Liver (tissue), 8 donors: ENCODE measurements at regions not wholly inside any gene's neighbourhood (a gene's known extent, or its start where the extent isn't known, plus 50 kb on each side); places are given as distances from the start of the nearest gene placed in this dataset.

Source experiments
- DNase-seq: peaks from one replicate; pipeline ENCODE4 v3.0.0-alpha.2; 2017; ENCODE audit warnings: low spot score
- H3K27ac ChIP-seq, 2 donors: one replicate each; pipeline ENCODE4 v1.7.0; 2013; ENCODE audit warnings: inconsistent platforms in 2 of 2, low read length in 2 of 2, control low read depth in 1 of 2, low read depth in 1 of 2, mild to moderate bottlenecking in 1 of 2
- H3K27me3 ChIP-seq, 4 donors: one replicate each; pipeline versions ENCODE4 v1.6.1 to v1.7.0; 2013; ENCODE audit warnings: low read length in 3 of 4, inconsistent platforms in 1 of 4, mild to moderate bottlenecking in 1 of 4, moderate library complexity in 1 of 4; ENCODE audit not compliant: control insufficient read depth in 4 of 4, insufficient read depth in 4 of 4
- H3K36me3 ChIP-seq, 4 donors: one replicate each; pipeline versions ENCODE4 v1.6.1 to v1.7.0; 2013; ENCODE audit warnings: low read length in 3 of 4, mild to moderate bottlenecking in 3 of 4, low read depth in 1 of 4, moderate library complexity in 1 of 4; ENCODE audit not compliant: control insufficient read depth in 4 of 4, insufficient read depth in 3 of 4
- H3K4me1 ChIP-seq, 4 donors: one replicate each; pipeline versions ENCODE4 v1.6.1 to v1.7.0; 2013; ENCODE audit warnings: low read length in 3 of 4, mild to moderate bottlenecking in 3 of 4, moderate library complexity in 1 of 4; ENCODE audit not compliant: control insufficient read depth in 4 of 4, insufficient read depth in 4 of 4
- H3K4me3 ChIP-seq, 3 donors: one replicate each; pipeline versions ENCODE4 v1.6.1 to v1.7.0; 2013; ENCODE audit warnings: low read length in 3 of 3, control low read depth in 1 of 3, low read depth in 1 of 3, mild to moderate bottlenecking in 1 of 3
- H3K9ac ChIP-seq, 2 donors: one replicate each; pipeline ENCODE4 v1.7.0; 2013; ENCODE audit warnings: low read length in 2 of 2, mild to moderate bottlenecking in 2 of 2, moderate library complexity in 2 of 2, control low read depth in 1 of 2, low read depth in 1 of 2
- H3K9me3 ChIP-seq, 4 donors: one replicate each; pipeline versions ENCODE4 v1.6.1 to v1.7.0; 2013; ENCODE audit warnings: low read length in 3 of 4; ENCODE audit not compliant: control insufficient read depth in 4 of 4
- EGR1 ChIP-seq, 2 donors: IDR thresholded peaks; 2 replicates each; pipeline ENCODE4 v1.6.1; 2016 to 2018; ENCODE audit warnings: antibody characterized with exemption in 2 of 2, low read depth in 2 of 2
- FOXA1 ChIP-seq: IDR thresholded peaks from 2 replicates; pipeline ENCODE4 v1.6.1; 2016; ENCODE audit warnings: antibody characterized with exemption
- GABPA ChIP-seq, 2 donors: IDR thresholded peaks in 1 of 2; conservative IDR thresholded peaks in 1 of 2; 2 replicates each; pipeline ENCODE4 v1.6.1; 2016; ENCODE audit warnings: antibody characterized with exemption in 2 of 2, mild to moderate bottlenecking in 1 of 2, moderate library complexity in 1 of 2
- HNF4A ChIP-seq, 2 donors: conservative IDR thresholded peaks; 2 replicates each; pipeline ENCODE4 v1.6.1; 2016; ENCODE audit warnings: antibody characterized with exemption in 2 of 2, mild to moderate bottlenecking in 2 of 2
- HNF4G ChIP-seq: IDR thresholded peaks from 2 replicates; pipeline ENCODE4 v1.6.1; 2016; ENCODE audit warnings: antibody characterized with exemption
- JUND ChIP-seq, 2 donors: IDR thresholded peaks; 2 replicates each; pipeline ENCODE4 v1.6.1; 2016; ENCODE audit warnings: antibody characterized with exemption in 2 of 2
- NR2F2 ChIP-seq: IDR thresholded peaks from 2 replicates; pipeline ENCODE4 v1.6.1; 2016; ENCODE audit warnings: antibody characterized with exemption
- RAD21 ChIP-seq, 2 donors: IDR thresholded peaks; 2 replicates each; pipeline ENCODE4 v1.6.1; 2016; ENCODE audit warnings: antibody characterized with exemption in 2 of 2, mild to moderate bottlenecking in 2 of 2
- SP1 ChIP-seq: IDR thresholded peaks from 2 replicates; pipeline ENCODE4 v1.6.1; 2018; ENCODE audit warnings: antibody characterized with exemption, mild to moderate bottlenecking
- TAF1 ChIP-seq: conservative IDR thresholded peaks from 2 replicates; pipeline ENCODE4 v1.6.1; 2016; ENCODE audit warnings: antibody characterized with exemption, mild to moderate bottlenecking
- YY1 ChIP-seq: IDR thresholded peaks from 2 replicates; pipeline ENCODE4 v1.6.1; 2016; ENCODE audit warnings: antibody characterized with exemption, mild to moderate bottlenecking
- WGBS: extraction: QIAGEN DNeasy Blood & Tissue Kit; methylation state at CpG from one replicate; pipeline ENCODE4 v1.1.7; 2013; 5-methylcytosine and 5-hydroxymethylcytosine counted together
- TF ChIP-seq, protein P1 (sequence below): IDR thresholded peaks from 2 replicates; pipeline ENCODE4 v1.6.1; 2016; ENCODE audit warnings: antibody characterized with exemption
- TF ChIP-seq, protein P2 (sequence below): IDR thresholded peaks from 2 replicates; pipeline ENCODE4 v1.6.1; 2016; ENCODE audit warnings: antibody characterized with exemption
- TF ChIP-seq, protein P3 (sequence below): IDR thresholded peaks from 2 replicates; pipeline ENCODE4 v1.6.1; 2016; ENCODE audit warnings: antibody characterized with exemption, mild to moderate bottlenecking
- TF ChIP-seq, protein P4 (sequence below): fragments of 150-350 bp; IDR thresholded peaks from 2 replicates; pipeline ENCODE4 v1.5.1; 2017; ENCODE audit warnings: improper control_type of control experiment, low read depth, low read length; ENCODE audit not compliant: missing input control
- TF ChIP-seq, protein P5 (sequence below): IDR thresholded peaks from 2 replicates; pipeline ENCODE4 v1.6.1; 2016; ENCODE audit warnings: antibody characterized with exemption
- donor health status: healthy.
- donor health status: healthy.
- donor health status: healthy.
- donor health status: healthy.
- donor health status: healthy.

DNA sequence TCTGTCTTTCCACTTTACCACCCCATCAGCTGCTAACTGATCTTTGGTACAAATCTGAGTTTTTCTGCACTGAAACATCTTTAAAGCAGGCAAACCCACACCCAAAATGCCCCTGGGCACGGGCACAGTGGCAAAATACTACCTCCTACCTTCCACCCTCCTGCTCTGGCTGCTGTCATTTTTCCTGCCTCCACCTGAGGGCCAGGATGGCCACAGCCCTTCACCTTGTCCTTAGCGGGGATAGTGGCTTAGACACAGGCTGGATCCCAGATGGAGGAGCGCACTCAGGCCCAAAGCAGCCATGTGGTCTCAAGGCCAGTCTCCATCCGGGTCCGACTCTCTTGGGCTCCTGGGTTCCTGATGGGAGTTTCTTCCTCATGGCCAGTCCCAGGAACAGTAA lies 98.3 kb downstream of the HIF1AN start:
- WGBS, result 72% methylated on average over 5 of the region's 5 CpGs
- no peak overlapping the region for H3K9ac ChIP-seq
- H3K27ac ChIP-seq, result no peak overlapping the region
- peaks cover 0 to 6% (median 2%) of the 10 kb centered on the region in 4 donors for H3K27me3 ChIP-seq
- TF ChIP-seq JUND (IDR thresholded peaks at IDR 0.05), result no peak
- no peak for TF ChIP-seq RAD21 (IDR thresholded peaks at IDR 0.05)
- TF ChIP-seq FOXA1, result no peak
- no peak for TF ChIP-seq TAF1
- TF ChIP-seq SP1, result no peak
- TF ChIP-seq, protein P1, sequence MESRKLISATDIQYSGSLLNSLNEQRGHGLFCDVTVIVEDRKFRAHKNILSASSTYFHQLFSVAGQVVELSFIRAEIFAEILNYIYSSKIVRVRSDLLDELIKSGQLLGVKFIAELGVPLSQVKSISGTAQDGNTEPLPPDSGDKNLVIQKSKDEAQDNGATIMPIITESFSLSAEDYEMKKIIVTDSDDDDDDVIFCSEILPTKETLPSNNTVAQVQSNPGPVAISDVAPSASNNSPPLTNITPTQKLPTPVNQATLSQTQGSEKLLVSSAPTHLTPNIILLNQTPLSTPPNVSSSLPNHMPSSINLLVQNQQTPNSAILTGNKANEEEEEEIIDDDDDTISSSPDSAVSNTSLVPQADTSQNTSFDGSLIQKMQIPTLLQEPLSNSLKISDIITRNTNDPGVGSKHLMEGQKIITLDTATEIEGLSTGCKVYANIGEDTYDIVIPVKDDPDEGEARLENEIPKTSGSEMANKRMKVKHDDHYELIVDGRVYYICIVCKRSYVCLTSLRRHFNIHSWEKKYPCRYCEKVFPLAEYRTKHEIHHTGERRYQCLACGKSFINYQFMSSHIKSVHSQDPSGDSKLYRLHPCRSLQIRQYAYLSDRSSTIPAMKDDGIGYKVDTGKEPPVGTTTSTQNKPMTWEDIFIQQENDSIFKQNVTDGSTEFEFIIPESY, result no peak
- TF ChIP-seq, protein P2, sequence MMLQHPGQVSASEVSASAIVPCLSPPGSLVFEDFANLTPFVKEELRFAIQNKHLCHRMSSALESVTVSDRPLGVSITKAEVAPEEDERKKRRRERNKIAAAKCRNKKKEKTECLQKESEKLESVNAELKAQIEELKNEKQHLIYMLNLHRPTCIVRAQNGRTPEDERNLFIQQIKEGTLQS, result no peak
- TF ChIP-seq, protein P3, sequence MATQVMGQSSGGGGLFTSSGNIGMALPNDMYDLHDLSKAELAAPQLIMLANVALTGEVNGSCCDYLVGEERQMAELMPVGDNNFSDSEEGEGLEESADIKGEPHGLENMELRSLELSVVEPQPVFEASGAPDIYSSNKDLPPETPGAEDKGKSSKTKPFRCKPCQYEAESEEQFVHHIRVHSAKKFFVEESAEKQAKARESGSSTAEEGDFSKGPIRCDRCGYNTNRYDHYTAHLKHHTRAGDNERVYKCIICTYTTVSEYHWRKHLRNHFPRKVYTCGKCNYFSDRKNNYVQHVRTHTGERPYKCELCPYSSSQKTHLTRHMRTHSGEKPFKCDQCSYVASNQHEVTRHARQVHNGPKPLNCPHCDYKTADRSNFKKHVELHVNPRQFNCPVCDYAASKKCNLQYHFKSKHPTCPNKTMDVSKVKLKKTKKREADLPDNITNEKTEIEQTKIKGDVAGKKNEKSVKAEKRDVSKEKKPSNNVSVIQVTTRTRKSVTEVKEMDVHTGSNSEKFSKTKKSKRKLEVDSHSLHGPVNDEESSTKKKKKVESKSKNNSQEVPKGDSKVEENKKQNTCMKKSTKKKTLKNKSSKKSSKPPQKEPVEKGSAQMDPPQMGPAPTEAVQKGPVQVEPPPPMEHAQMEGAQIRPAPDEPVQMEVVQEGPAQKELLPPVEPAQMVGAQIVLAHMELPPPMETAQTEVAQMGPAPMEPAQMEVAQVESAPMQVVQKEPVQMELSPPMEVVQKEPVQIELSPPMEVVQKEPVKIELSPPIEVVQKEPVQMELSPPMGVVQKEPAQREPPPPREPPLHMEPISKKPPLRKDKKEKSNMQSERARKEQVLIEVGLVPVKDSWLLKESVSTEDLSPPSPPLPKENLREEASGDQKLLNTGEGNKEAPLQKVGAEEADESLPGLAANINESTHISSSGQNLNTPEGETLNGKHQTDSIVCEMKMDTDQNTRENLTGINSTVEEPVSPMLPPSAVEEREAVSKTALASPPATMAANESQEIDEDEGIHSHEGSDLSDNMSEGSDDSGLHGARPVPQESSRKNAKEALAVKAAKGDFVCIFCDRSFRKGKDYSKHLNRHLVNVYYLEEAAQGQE, result no peak
- no peak for TF ChIP-seq NR2F2
- no peak for TF ChIP-seq HNF4G
- TF ChIP-seq, protein P4, sequence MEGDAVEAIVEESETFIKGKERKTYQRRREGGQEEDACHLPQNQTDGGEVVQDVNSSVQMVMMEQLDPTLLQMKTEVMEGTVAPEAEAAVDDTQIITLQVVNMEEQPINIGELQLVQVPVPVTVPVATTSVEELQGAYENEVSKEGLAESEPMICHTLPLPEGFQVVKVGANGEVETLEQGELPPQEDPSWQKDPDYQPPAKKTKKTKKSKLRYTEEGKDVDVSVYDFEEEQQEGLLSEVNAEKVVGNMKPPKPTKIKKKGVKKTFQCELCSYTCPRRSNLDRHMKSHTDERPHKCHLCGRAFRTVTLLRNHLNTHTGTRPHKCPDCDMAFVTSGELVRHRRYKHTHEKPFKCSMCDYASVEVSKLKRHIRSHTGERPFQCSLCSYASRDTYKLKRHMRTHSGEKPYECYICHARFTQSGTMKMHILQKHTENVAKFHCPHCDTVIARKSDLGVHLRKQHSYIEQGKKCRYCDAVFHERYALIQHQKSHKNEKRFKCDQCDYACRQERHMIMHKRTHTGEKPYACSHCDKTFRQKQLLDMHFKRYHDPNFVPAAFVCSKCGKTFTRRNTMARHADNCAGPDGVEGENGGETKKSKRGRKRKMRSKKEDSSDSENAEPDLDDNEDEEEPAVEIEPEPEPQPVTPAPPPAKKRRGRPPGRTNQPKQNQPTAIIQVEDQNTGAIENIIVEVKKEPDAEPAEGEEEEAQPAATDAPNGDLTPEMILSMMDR, result no peak
- no peak for TF ChIP-seq GABPA (IDR thresholded peaks at IDR 0.05 in 1 of 2, conservative IDR thresholded peaks at IDR 0.05 in 1 of 2)
- TF ChIP-seq, protein P5, sequence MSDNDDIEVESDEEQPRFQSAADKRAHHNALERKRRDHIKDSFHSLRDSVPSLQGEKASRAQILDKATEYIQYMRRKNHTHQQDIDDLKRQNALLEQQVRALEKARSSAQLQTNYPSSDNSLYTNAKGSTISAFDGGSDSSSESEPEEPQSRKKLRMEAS, result no peak
- no peak for TF ChIP-seq YY1
- TF ChIP-seq HNF4A (conservative IDR thresholded peaks at IDR 0.05), result no peak
- no peaks in the 10 kb centered on the region for H3K4me1 ChIP-seq
- H3K36me3 ChIP-seq, result no peaks in the 10 kb centered on the region
- no peak for DNase-seq
- no peak overlapping the region for H3K4me3 ChIP-seq
- H3K9me3 ChIP-seq, result no peaks in the 10 kb centered on the region

DNA sequence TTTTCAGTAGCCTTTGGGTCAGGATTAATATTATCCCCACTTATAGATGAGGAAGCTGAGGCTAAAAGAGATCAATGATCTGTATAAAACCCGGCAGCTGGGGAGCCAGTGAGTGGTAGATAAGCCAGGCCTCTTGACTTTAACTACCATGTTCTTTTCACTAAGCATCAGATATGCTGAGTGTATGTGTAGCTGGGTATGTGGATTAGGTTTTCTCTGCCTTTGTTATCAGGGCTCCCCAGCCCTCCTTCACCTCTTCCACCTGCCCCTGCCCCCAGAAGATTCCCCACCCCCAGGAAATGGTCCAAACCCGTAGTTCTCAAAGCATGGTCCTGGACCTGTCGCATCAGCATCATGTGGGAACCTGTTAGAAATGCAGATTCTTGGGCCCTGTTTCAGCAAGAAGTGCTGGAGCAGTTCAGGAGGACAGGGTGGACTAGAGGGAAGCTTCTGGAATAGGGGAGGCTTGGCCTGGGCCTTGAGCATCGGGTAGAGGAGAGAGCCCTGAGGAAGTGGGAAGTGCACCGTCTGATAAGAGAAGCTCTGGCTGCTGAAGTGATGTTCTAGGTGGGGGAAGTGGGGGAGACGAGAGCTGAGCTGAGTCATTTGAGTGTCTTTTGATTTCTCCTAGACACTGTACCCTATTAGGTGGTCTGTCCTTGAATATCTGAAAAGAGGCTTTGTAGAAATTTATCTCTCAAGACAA lies 101.3 kb downstream of the HIF1AN start:
- WGBS, result 39% methylated on average over 6 of the region's 6 CpGs
- H3K9me3 ChIP-seq, result no peaks in the 10 kb centered on the region
- no peaks in the 10 kb centered on the region for H3K4me1 ChIP-seq
- DNase-seq, result no peak
- H3K27me3 ChIP-seq, result peaks cover 0 to 13% (median 3%) of the 10 kb centered on the region in 4 donors
- H3K36me3 ChIP-seq, result no peaks in the 10 kb centered on the region
- H3K4me3 ChIP-seq, result no peak overlapping the region
- no peak overlapping the region for H3K27ac ChIP-seq
- H3K9ac ChIP-seq, result no peak overlapping the region
- TF ChIP-seq, protein P4, result no peak
- no peak for TF ChIP-seq HNF4A (conservative IDR thresholded peaks at IDR 0.05)
- TF ChIP-seq JUND (IDR thresholded peaks at IDR 0.05), result no peak
- TF ChIP-seq, protein P1, result no peak
- TF ChIP-seq, protein P2, result no peak
- TF ChIP-seq EGR1 (IDR thresholded peaks at IDR 0.05; ENCODE audit: low read depth in 2 of 2), result no peak
- no peak for TF ChIP-seq HNF4G
- TF ChIP-seq SP1, result no peak
